Right atrium auricular region (tissue), 2 donors: ENCODE measurements at regions not wholly inside any gene's neighbourhood (a gene's known extent, or its start where the extent isn't known, plus 50 kb on each side); places are given as distances from the start of the nearest gene placed in this dataset.

Experiments used
- DNase-seq: peaks from one replicate; pipeline ENCODE4 v3.0.0-alpha.2; 2019; ENCODE audit warnings: low spot score
- H3K27ac ChIP-seq, 2 donors: fragments of 200-600 bp; sonication (generic); 1 replicate in 1 of 2; 2 replicates in 1 of 2; pipeline ENCODE4 v1.5.1; 2016 to 2019
- H3K27me3 ChIP-seq, 2 donors: fragments of 200-600 bp; sonication (generic); one replicate each; pipeline versions ENCODE4 v1.5.1 to v1.6.0; 2017 to 2019
- H3K36me3 ChIP-seq: fragments of 200-600 bp; sonication (generic); one replicate; pipeline ENCODE4 v1.5.1; 2016
- H3K4me1 ChIP-seq, 2 donors: fragments of 200-600 bp; sonication (generic); one replicate each; pipeline versions ENCODE4 v1.5.1 to v1.6.0; 2017 to 2019
- H3K4me3 ChIP-seq, 2 donors: fragments of 200-600 bp; sonication (generic); 1 replicate in 1 of 2; 2 replicates in 1 of 2; pipeline ENCODE4 v1.5.1; 2017 to 2019; ENCODE audit warnings: mild to moderate bottlenecking in 1 of 2, moderate library complexity in 1 of 2
- H3K9me3 ChIP-seq, 2 donors: fragments of 200-600 bp; sonication (generic); one replicate each; pipeline ENCODE4 v1.5.1; 2019
- CTCF ChIP-seq, 2 donors: fragments of 200-600 bp; sonication (generic); IDR thresholded peaks; one replicate each; pipeline ENCODE4 v1.5.1; 2019; ENCODE audit warnings: antibody characterized with exemption in 2 of 2

GRCh38 chr4:27087306-27088045, 226.8 kb downstream of the STIM2 start:
- DNase-seq, result no peak
- Histone ChIP-seq H3K4me1 (peaks cover 0 to 10% of the 10 kb centered on the region in 2 donors), H3K27ac (no peak overlapping the region), H3K9me3 (no peaks in the 10 kb centered on the region), H3K4me3 (no peak overlapping the region), H3K36me3 (no peaks in the 10 kb centered on the region), H3K27me3 (peaks cover 0 to 8% of the 10 kb centered on the region in 2 donors)
- TF ChIP-seq CTCF (IDR thresholded peaks at IDR 0.05), result no peak

- peaks cover 0 to 8% of the 10 kb centered on the region in 2 donors for H3K27me3 ChIP-seq
These were observed 227.8 kb downstream of the STIM2 start for GRCh38 chr4:27088491-27088890.

GRCh38 chr4:27089186-27089585, 228.5 kb downstream of the STIM2 start:
- H3K9me3 ChIP-seq, result no peaks in the 10 kb centered on the region
- H3K27me3 ChIP-seq, result peaks cover 0 to 8% of the 10 kb centered on the region in 2 donors
- no peak overlapping the region for H3K4me3 ChIP-seq
- TF ChIP-seq CTCF (IDR thresholded peaks at IDR 0.05), result no peak
- H3K4me1 ChIP-seq, result peaks cover 0 to 10% of the 10 kb centered on the region in 2 donors
- no peaks in the 10 kb centered on the region for H3K36me3 ChIP-seq
- H3K27ac ChIP-seq, result no peak overlapping the region
- DNase-seq, result no peak

More at GRCh38 chr4:27088491-27088890, 227.8 kb downstream of the STIM2 start:
- Histone ChIP-seq H3K36me3 (no peaks in the 10 kb centered on the region), H3K4me1 (peaks cover 0 to 10% of the 10 kb centered on the region in 2 donors), H3K27ac (no peak overlapping the region), H3K4me3 (no peak overlapping the region), H3K9me3 (no peaks in the 10 kb centered on the region)
- no peak for TF ChIP-seq CTCF (IDR thresholded peaks at IDR 0.05)
- no peak for DNase-seq

- Histone ChIP-seq H3K36me3 (no peaks in the 10 kb centered on the region), H3K4me1 (no peaks in the 10 kb centered on the region), H3K4me3 (no peak overlapping the region), H3K27me3 (peaks cover 0 to 7% of the 10 kb centered on the region in 2 donors), H3K27ac (no peak overlapping the region), H3K9me3 (no peaks in the 10 kb centered on the region)
- no peak for TF ChIP-seq CTCF (IDR thresholded peaks at IDR 0.05)
- DNase-seq, result no peak
These were observed 229.8 kb downstream of the STIM2 start for GRCh38 chr4:27090406-27090805.

GRCh38 chr4:27094224-27094623, 233.6 kb downstream of the STIM2 start:
- Histone ChIP-seq H3K36me3 (no peaks in the 10 kb centered on the region), H3K4me1 (no peaks in the 10 kb centered on the region), H3K9me3 (no peaks in the 10 kb centered on the region), H3K27ac (no peak overlapping the region), H3K27me3 (no peaks in the 10 kb centered on the region), H3K4me3 (no peak overlapping the region)
- TF ChIP-seq CTCF (IDR thresholded peaks at IDR 0.05), result no peak
- DNase-seq, result no peak

- TF ChIP-seq CTCF (IDR thresholded peaks at IDR 0.05), result no peak
- H3K27ac ChIP-seq, result no peak overlapping the region
- no peaks in the 10 kb centered on the region for H3K9me3 ChIP-seq
- no peaks in the 10 kb centered on the region for H3K27me3 ChIP-seq
- H3K4me1 ChIP-seq, result no peaks in the 10 kb centered on the region
- H3K36me3 ChIP-seq, result no peaks in the 10 kb centered on the region
- H3K4me3 ChIP-seq, result no peak overlapping the region
- DNase-seq, result no peak
These were observed 234.1 kb downstream of the STIM2 start for GRCh38 chr4:27094783-27095182.
